Esophagus squamous epithelium (tissue), 4 donors: ENCODE measurements at regions not wholly inside any gene's neighbourhood (a gene's known extent, or its start where the extent isn't known, plus 50 kb on each side); places are given as distances from the start of the nearest gene placed in this dataset.

ENCODE experiments used
- POLR2A ChIP-seq, 4 donors: fragments of 450-650 bp; IDR thresholded peaks; one replicate each; pipeline ENCODE4 v1.6.1; 2017; ENCODE audit warnings: antibody characterized with exemption in 4 of 4, mild to moderate bottlenecking in 4 of 4, moderate library complexity in 3 of 4
- TF ChIP-seq, protein P1 (sequence below), 6 experiments: fragments of 450-650 bp in 4 of 6; fragments of 200-600 bp in 2 of 6; sonication (generic) in 2 of 6; IDR thresholded peaks; one replicate each; pipeline ENCODE4 v1.5.1; 2016 to 2019; ENCODE audit warnings: antibody characterized with exemption in 6 of 6, mild to moderate bottlenecking in 4 of 6, moderate library complexity in 4 of 6

DNA sequence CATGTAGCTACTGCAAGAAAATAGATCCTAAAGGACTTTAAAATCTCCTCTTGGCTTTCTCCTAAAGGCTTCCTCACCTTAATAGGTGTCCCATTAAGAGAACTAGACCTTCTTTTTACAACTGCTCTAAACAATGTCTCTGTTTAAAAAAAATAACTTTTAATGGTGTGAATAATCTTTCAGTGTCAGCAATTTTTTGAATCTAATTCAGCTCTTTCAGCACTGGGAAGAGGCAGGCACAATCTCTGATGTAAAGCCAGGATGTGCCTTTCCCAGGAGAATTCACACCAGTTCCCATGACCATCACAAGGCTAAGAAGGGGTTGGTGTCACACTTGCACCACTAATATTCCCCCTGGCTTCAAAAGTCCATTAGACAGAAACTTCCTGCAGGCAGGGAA is 254.6 kb downstream of the XPNPEP1 start:
- TF ChIP-seq, protein P1, sequence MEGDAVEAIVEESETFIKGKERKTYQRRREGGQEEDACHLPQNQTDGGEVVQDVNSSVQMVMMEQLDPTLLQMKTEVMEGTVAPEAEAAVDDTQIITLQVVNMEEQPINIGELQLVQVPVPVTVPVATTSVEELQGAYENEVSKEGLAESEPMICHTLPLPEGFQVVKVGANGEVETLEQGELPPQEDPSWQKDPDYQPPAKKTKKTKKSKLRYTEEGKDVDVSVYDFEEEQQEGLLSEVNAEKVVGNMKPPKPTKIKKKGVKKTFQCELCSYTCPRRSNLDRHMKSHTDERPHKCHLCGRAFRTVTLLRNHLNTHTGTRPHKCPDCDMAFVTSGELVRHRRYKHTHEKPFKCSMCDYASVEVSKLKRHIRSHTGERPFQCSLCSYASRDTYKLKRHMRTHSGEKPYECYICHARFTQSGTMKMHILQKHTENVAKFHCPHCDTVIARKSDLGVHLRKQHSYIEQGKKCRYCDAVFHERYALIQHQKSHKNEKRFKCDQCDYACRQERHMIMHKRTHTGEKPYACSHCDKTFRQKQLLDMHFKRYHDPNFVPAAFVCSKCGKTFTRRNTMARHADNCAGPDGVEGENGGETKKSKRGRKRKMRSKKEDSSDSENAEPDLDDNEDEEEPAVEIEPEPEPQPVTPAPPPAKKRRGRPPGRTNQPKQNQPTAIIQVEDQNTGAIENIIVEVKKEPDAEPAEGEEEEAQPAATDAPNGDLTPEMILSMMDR (IDR thresholded peaks at IDR 0.05), result no peak
- TF ChIP-seq POLR2A (IDR thresholded peaks at IDR 0.05), result no peak
